LNCaP clone FGC (cell line): ENCODE measurements at regions not wholly inside any gene's neighbourhood (a gene's known extent, or its start where the extent isn't known, plus 50 kb on each side); places are given as distances from the start of the nearest gene placed in this dataset.

ENCODE experiments used
- DNase-seq: peaks from one replicate; pipeline ENCODE4 v3.0.0-alpha.2; 2011; ENCODE audit warnings: low read depth
- H3K4me3 ChIP-seq: 2 replicates; pipeline ENCODE4 v1.5.1; 2011; ENCODE audit warnings: mild to moderate bottlenecking, low read depth, low read length, control low read depth
- CTCF ChIP-seq: IDR thresholded peaks from 2 replicates; pipeline ENCODE4 v1.5.1; 2012; ENCODE audit warnings: mild to moderate bottlenecking; ENCODE audit not compliant: control insufficient read depth, insufficient read depth; ENCODE audit errors: extremely low read depth

- DNase-seq = no peak
- H3K4me3 ChIP-seq = no peak overlapping the region
- TF ChIP-seq CTCF = no peak
Measured at GRCh38 chr11:116108161-116108560, 603.9 kb upstream of the CADM1 start.

- H3K4me3 ChIP-seq = no peak overlapping the region
- no peak for DNase-seq
- no peak for TF ChIP-seq CTCF
Measured at GRCh38 chr11:116107229-116107628, 603.0 kb upstream of the CADM1 start.

GRCh38 chr11:116104498-116105174 lies 600.4 kb upstream of the CADM1 start:
- no peak for DNase-seq
- TF ChIP-seq CTCF = no peak
- no peak overlapping the region for H3K4me3 ChIP-seq

GRCh38 chr11:116101902-116102301 lies 597.7 kb upstream of the CADM1 start:
- TF ChIP-seq CTCF = no peak
- no peak for DNase-seq
- no peak overlapping the region for H3K4me3 ChIP-seq

- H3K4me3 ChIP-seq = no peak overlapping the region
- TF ChIP-seq CTCF = no peak
- DNase-seq = no peak
Measured at GRCh38 chr11:116100016-116100415, 595.8 kb upstream of the CADM1 start.

GRCh38 chr11:116099541-116099940 lies 595.3 kb upstream of the CADM1 start:
- no peak for TF ChIP-seq CTCF
- DNase-seq = no peak

GRCh38 chr11:116096272-116096995 lies 592.2 kb upstream of the CADM1 start:
- TF ChIP-seq CTCF = no peak
- DNase-seq = no peak
- H3K4me3 ChIP-seq = no peak overlapping the region

More at GRCh38 chr11:116099541-116099940, 595.3 kb upstream of the CADM1 start:
- H3K4me3 ChIP-seq = no peak overlapping the region
